Neuronal stem cell (in vitro differentiated cells): ENCODE measurements at regions not wholly inside any gene's neighbourhood (a gene's known extent, or its start where the extent isn't known, plus 50 kb on each side); places are given as distances from the start of the nearest gene placed in this dataset.

ENCODE experiments used
- DNase-seq: peaks from one replicate; pipeline ENCODE4 v3.0.0-alpha.2; 2013; ENCODE audit warnings: low spot score
- H2AFZ ChIP-seq: one replicate; pipeline ENCODE4 v1.6.1; 2013; ENCODE audit warnings: mild to moderate bottlenecking, low read length, inconsistent platforms
- H2AK5ac ChIP-seq: 2 replicates; pipeline ENCODE4 v1.6.1; 2013; ENCODE audit warnings: low read depth, mild to moderate bottlenecking, inconsistent platforms, low read length, moderate library complexity, mixed read lengths
- H2BK120ac ChIP-seq: 2 replicates; pipeline ENCODE4 v1.6.1; 2013; ENCODE audit warnings: low read depth, mild to moderate bottlenecking, inconsistent platforms, low read length, moderate library complexity, mixed read lengths
- H2BK12ac ChIP-seq: one replicate; pipeline ENCODE4 v1.6.1; 2013; ENCODE audit warnings: low read length, inconsistent platforms
- H2BK15ac ChIP-seq: 2 replicates; pipeline ENCODE4 v1.6.1; 2013; ENCODE audit warnings: mild to moderate bottlenecking, low read length, inconsistent platforms, mixed read lengths
- H2BK5ac ChIP-seq: one replicate; pipeline ENCODE4 v1.6.1; 2013; ENCODE audit warnings: inconsistent platforms, mild to moderate bottlenecking, low read length, moderate library complexity
- H3K14ac ChIP-seq: one replicate; pipeline ENCODE4 v1.6.1; 2013; ENCODE audit warnings: low read length, inconsistent platforms
- H3K18ac ChIP-seq: 2 replicates; pipeline ENCODE4 v1.6.1; 2013; ENCODE audit warnings: low read length, inconsistent platforms
- H3K23ac ChIP-seq: 2 replicates; pipeline ENCODE4 v1.6.1; 2013; ENCODE audit warnings: low read depth, mild to moderate bottlenecking, mixed read lengths, low read length, inconsistent platforms; ENCODE audit not compliant: poor library complexity
- H3K27ac ChIP-seq: replicated peaks from 3 replicates; pipeline ENCODE4 v1.5.1; 2013; ENCODE audit warnings: low read length, inconsistent platforms
- H3K27me3 ChIP-seq, 3 experiments: 2 replicates each; pipeline ENCODE4 v1.6.1; 2013; ENCODE audit warnings: low read length in 3 of 3, mild to moderate bottlenecking in 2 of 3, inconsistent platforms in 1 of 3, low read depth in 1 of 3, mixed read lengths in 1 of 3, moderate library complexity in 1 of 3; ENCODE audit not compliant: control insufficient read depth in 3 of 3, insufficient read depth in 3 of 3
- H3K36me3 ChIP-seq, 2 donors: replicated peaks in 1 of 2; 2 replicates each; pipeline ENCODE4 v1.6.1; 2013; ENCODE audit warnings: low read length in 2 of 2; ENCODE audit not compliant: control insufficient read depth in 2 of 2, insufficient read depth in 2 of 2
- H3K4ac ChIP-seq: 2 replicates; pipeline ENCODE4 v1.6.1; 2013; ENCODE audit warnings: inconsistent platforms, mild to moderate bottlenecking, low read length, moderate library complexity
- H3K4me1 ChIP-seq, 2 donors: 1 replicate in 1 of 2; 2 replicates in 1 of 2; pipeline ENCODE4 v1.6.1; 2013; ENCODE audit warnings: low read length in 2 of 2, low read depth in 1 of 2; ENCODE audit not compliant: control insufficient read depth in 2 of 2, insufficient read depth in 1 of 2
- H3K4me2 ChIP-seq: one replicate; pipeline ENCODE4 v1.6.1; 2013; ENCODE audit warnings: mild to moderate bottlenecking, low read length, inconsistent platforms; ENCODE audit not compliant: insufficient read depth, poor library complexity, severe bottlenecking
- H3K4me3 ChIP-seq, 2 donors: 2 replicates each; pipeline ENCODE4 v1.5.1; 2013; ENCODE audit warnings: low read length in 2 of 2, mild to moderate bottlenecking in 2 of 2, inconsistent platforms in 1 of 2, moderate library complexity in 1 of 2
- H3K79me1 ChIP-seq: one replicate; pipeline ENCODE4 v1.6.1; 2013; ENCODE audit warnings: low read depth, mild to moderate bottlenecking, inconsistent platforms, low read length, moderate library complexity
- H3K9ac ChIP-seq: one replicate; pipeline ENCODE4 v1.6.1; 2013; ENCODE audit warnings: mild to moderate bottlenecking, low read depth, low read length, inconsistent platforms; ENCODE audit not compliant: poor library complexity
- H3K9me3 ChIP-seq, 2 donors: replicated peaks in 1 of 2; 2 replicates each; pipeline versions ENCODE3 to v1.6.1; 2013; ENCODE audit warnings: low read length in 2 of 2, mild to moderate bottlenecking in 2 of 2, inconsistent platforms in 1 of 2, low read depth in 1 of 2, mixed read lengths in 1 of 2, moderate library complexity in 1 of 2; ENCODE audit not compliant: control insufficient read depth in 2 of 2, insufficient read depth in 1 of 2
- H4K8ac ChIP-seq: one replicate; pipeline ENCODE4 v1.6.1; 2013; ENCODE audit warnings: low read depth, mild to moderate bottlenecking, inconsistent platforms, low read length, moderate library complexity
- H4K91ac ChIP-seq: one replicate; pipeline ENCODE4 v1.6.1; 2013; ENCODE audit warnings: low read length, low read depth, mild to moderate bottlenecking, inconsistent platforms; ENCODE audit not compliant: poor library complexity
- WGBS, 2 donors: extraction: QIAGEN DNeasy Blood & Tissue Kit; methylation state at CpG; one replicate each; pipeline ENCODE4 v1.1.7; 2013; ENCODE audit warnings: missing lambda C conversion rate in 2 of 2, mixed read lengths in 1 of 2; ENCODE audit not compliant: insufficient read length in 2 of 2, insufficient replicate concordance in 1 of 2; ENCODE audit errors: extremely low coverage in 2 of 2; 5-methylcytosine and 5-hydroxymethylcytosine counted together

GRCh38 chr3:84893211-84893610 lies 65.6 kb upstream of the CADM2 start:
- Histone ChIP-seq H2BK120ac (no peak overlapping the region), H2BK5ac (no peak overlapping the region), H4K8ac (no peak overlapping the region), H3K9me3 (peaks cover 0 to 5% of the 10 kb centered on the region in 2 donors), H3K4me2 (no peak overlapping the region), H2BK12ac (no peak overlapping the region), H3K36me3 (no peaks in the 10 kb centered on the region), H3K9ac (no peak overlapping the region), H3K79me1 (no peaks in the 10 kb centered on the region), H3K14ac (no peak overlapping the region), H2AFZ (no peak overlapping the region), H3K23ac (no peak overlapping the region), H4K91ac (no peak overlapping the region), H3K4me3 (no peak overlapping the region), H3K4me1 (no peaks in the 10 kb centered on the region), H2BK15ac (no peak overlapping the region), H3K27me3 (no peaks in the 10 kb centered on the region), H2AK5ac (no peak overlapping the region), H3K18ac (no peak overlapping the region), H3K27ac (no peak overlapping the region), H3K4ac (no peak overlapping the region)
- WGBS, 2 donors = no CpG with 5 or more reads among the region's 3 CpGs
- no peak for DNase-seq

DNA sequence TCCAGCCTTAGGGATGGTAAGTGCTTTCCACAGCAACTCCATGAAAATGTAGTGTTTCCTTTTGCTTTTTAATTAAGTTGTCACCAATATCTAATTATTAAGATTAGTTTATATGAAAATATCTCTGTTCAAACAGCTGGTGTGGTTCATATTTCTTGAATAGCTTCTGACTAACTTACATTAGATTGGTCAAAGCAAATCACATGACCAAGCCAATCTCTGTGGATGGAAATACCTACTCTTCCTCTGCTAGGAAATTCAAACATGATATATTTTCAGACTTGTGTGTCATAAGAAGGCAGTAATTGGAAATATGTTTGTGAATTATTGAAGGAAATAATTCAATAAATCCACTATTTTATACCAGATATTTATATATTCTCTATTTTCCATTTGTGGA lies 54.6 kb upstream of the CADM2 start:
- no peak overlapping the region for H4K8ac ChIP-seq
- H3K4me2 ChIP-seq = no peak overlapping the region
- no peak overlapping the region for H2AFZ ChIP-seq
- H3K4ac ChIP-seq = no peak overlapping the region
- H3K27ac ChIP-seq = no peak overlapping the region
- no peak for DNase-seq
- H2BK15ac ChIP-seq = no peak overlapping the region
- no peak overlapping the region for H2AK5ac ChIP-seq
- no peak overlapping the region for H2BK5ac ChIP-seq
- no peak overlapping the region for H3K23ac ChIP-seq
- no peaks in the 10 kb centered on the region for H3K36me3 ChIP-seq
- no peaks in the 10 kb centered on the region for H3K27me3 ChIP-seq
- no peak overlapping the region for H3K9ac ChIP-seq
- H3K14ac ChIP-seq = no peak overlapping the region
- H3K18ac ChIP-seq = no peak overlapping the region
- H3K9me3 ChIP-seq = no peaks in the 10 kb centered on the region
- no peak overlapping the region for H3K4me3 ChIP-seq
- no peak overlapping the region for H2BK120ac ChIP-seq
- no peak overlapping the region for H4K91ac ChIP-seq
- H3K4me1 ChIP-seq = no peaks in the 10 kb centered on the region
- H3K79me1 ChIP-seq = no peaks in the 10 kb centered on the region
- no peak overlapping the region for H2BK12ac ChIP-seq

DNA sequence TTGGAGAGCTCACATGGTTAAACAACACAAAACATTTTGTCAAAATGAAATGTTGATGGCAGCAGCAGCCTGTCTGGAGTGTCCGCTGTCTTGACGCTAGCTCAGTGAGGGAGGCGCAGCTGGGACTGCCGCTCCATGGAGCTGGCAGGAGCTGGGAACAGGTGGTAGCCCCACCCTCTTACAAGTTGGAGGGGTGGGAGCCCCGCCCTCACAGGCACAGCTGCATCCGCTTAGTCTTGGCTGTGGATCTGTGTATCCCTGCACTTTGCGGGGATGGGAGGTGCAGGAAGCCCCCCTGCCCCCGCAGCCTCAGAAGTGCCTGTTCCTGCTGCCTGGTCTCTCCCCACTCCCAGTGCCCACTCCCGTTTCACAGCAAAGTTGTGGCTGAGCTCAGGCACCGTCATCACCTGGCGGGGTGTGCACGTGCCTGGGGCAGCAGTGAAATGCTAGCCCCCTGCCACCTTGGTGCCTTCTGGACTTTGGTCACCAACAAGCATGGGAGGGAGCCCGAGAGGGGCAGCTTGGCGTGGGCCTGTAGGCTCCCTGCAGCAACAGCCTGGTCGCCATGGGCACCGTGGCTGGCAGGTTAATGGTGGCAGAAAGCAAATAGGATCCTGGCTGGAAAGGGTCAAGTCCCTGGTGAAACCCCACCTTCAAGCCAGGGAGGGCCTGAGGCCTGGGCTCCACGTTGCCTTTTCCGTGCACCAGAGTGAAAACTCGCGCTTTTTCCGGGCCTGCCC lies 53.8 kb upstream of the CADM2 start:
- H4K8ac ChIP-seq = peak overlapping the region; percentile 65
- no peak overlapping the region for H3K9ac ChIP-seq
- H2BK12ac ChIP-seq = no peak overlapping the region
- no peak overlapping the region for H2AK5ac ChIP-seq
- H3K23ac ChIP-seq = no peak overlapping the region
- WGBS, 2 donors = no CpG with 5 or more reads among the region's 21 CpGs
- H3K14ac ChIP-seq = no peak overlapping the region
- H3K36me3 ChIP-seq = no peaks in the 10 kb centered on the region
- no peak overlapping the region for H3K4ac ChIP-seq
- H2BK120ac ChIP-seq = no peak overlapping the region
- DNase-seq = no peak
- H3K79me1 ChIP-seq = no peaks in the 10 kb centered on the region
- H2BK15ac ChIP-seq = no peak overlapping the region
- no peaks in the 10 kb centered on the region for H3K27me3 ChIP-seq
- no peak overlapping the region for H2BK5ac ChIP-seq
- no peak overlapping the region for H3K4me2 ChIP-seq
- H3K18ac ChIP-seq = peak overlapping the region; percentile 57
- peak overlapping the region in 1 of 2 donors; percentile 36 for H3K4me3 ChIP-seq
- H3K27ac ChIP-seq = no peak overlapping the region
- no peak overlapping the region for H4K91ac ChIP-seq
- no peaks in the 10 kb centered on the region for H3K9me3 ChIP-seq
- H2AFZ ChIP-seq = no peak overlapping the region
- no peaks in the 10 kb centered on the region for H3K4me1 ChIP-seq

GRCh38 chr3:84905556-84905920 lies 53.3 kb upstream of the CADM2 start:
- H2AK5ac ChIP-seq = no peak overlapping the region
- WGBS, 2 donors = no CpG with 5 or more reads among the region's 5 CpGs
- H3K79me1 ChIP-seq = no peaks in the 10 kb centered on the region
- H3K4me2 ChIP-seq = no peak overlapping the region
- H3K23ac ChIP-seq = no peak overlapping the region
- no peaks in the 10 kb centered on the region for H3K36me3 ChIP-seq
- no peak overlapping the region for H3K18ac ChIP-seq
- H3K27ac ChIP-seq = no peak overlapping the region
- no peak for DNase-seq
- no peak overlapping the region for H2BK120ac ChIP-seq
- no peak overlapping the region for H2AFZ ChIP-seq
- no peaks in the 10 kb centered on the region for H3K9me3 ChIP-seq
- no peak overlapping the region for H4K91ac ChIP-seq
- no peak overlapping the region for H3K4ac ChIP-seq
- no peak overlapping the region for H4K8ac ChIP-seq
- H2BK15ac ChIP-seq = no peak overlapping the region
- no peak overlapping the region for H2BK5ac ChIP-seq
- no peak overlapping the region for H3K14ac ChIP-seq
- H3K4me1 ChIP-seq = no peaks in the 10 kb centered on the region
- no peak overlapping the region for H3K4me3 ChIP-seq
- no peak overlapping the region for H2BK12ac ChIP-seq
- H3K9ac ChIP-seq = no peak overlapping the region
- H3K27me3 ChIP-seq = no peaks in the 10 kb centered on the region
